ENCODE measurements at regions not wholly inside any gene's neighbourhood (a gene's known extent, or its start where the extent isn't known, plus 50 kb on each side); places are given as distances from the start of the nearest gene placed in this dataset.

GRCh38 chr11:97259434-97259833 is 869.6 kb downstream of the JRKL start:
- TF ChIP-seq RAD21 (IDR thresholded peaks at IDR 0.05) (no peak), RXRA (IDR thresholded peaks at IDR 0.05) (no peak), YY1 (IDR thresholded peaks at IDR 0.05) (no peak), ZBTB33 (IDR thresholded peaks at IDR 0.05) (no peak), JUND (IDR thresholded peaks at IDR 0.05) (no peak), EGR1 (IDR thresholded peaks at IDR 0.05; ENCODE audit: low read depth in 2 of 2) (no peak), TAF1 (conservative IDR thresholded peaks at IDR 0.05) (no peak), MAX (IDR thresholded peaks at IDR 0.05) (no peak), GABPA (IDR thresholded peaks at IDR 0.05 in 1 of 2, conservative IDR thresholded peaks at IDR 0.05 in 1 of 2) (no peak)
- TF ChIP-seq, protein P1, sequence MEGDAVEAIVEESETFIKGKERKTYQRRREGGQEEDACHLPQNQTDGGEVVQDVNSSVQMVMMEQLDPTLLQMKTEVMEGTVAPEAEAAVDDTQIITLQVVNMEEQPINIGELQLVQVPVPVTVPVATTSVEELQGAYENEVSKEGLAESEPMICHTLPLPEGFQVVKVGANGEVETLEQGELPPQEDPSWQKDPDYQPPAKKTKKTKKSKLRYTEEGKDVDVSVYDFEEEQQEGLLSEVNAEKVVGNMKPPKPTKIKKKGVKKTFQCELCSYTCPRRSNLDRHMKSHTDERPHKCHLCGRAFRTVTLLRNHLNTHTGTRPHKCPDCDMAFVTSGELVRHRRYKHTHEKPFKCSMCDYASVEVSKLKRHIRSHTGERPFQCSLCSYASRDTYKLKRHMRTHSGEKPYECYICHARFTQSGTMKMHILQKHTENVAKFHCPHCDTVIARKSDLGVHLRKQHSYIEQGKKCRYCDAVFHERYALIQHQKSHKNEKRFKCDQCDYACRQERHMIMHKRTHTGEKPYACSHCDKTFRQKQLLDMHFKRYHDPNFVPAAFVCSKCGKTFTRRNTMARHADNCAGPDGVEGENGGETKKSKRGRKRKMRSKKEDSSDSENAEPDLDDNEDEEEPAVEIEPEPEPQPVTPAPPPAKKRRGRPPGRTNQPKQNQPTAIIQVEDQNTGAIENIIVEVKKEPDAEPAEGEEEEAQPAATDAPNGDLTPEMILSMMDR (IDR thresholded peaks at IDR 0.05; ENCODE audit: low read depth, low read length, missing input control), result no peak
- TF ChIP-seq, protein P2, sequence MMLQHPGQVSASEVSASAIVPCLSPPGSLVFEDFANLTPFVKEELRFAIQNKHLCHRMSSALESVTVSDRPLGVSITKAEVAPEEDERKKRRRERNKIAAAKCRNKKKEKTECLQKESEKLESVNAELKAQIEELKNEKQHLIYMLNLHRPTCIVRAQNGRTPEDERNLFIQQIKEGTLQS (IDR thresholded peaks at IDR 0.05), result no peak
- TF ChIP-seq, protein P3, sequence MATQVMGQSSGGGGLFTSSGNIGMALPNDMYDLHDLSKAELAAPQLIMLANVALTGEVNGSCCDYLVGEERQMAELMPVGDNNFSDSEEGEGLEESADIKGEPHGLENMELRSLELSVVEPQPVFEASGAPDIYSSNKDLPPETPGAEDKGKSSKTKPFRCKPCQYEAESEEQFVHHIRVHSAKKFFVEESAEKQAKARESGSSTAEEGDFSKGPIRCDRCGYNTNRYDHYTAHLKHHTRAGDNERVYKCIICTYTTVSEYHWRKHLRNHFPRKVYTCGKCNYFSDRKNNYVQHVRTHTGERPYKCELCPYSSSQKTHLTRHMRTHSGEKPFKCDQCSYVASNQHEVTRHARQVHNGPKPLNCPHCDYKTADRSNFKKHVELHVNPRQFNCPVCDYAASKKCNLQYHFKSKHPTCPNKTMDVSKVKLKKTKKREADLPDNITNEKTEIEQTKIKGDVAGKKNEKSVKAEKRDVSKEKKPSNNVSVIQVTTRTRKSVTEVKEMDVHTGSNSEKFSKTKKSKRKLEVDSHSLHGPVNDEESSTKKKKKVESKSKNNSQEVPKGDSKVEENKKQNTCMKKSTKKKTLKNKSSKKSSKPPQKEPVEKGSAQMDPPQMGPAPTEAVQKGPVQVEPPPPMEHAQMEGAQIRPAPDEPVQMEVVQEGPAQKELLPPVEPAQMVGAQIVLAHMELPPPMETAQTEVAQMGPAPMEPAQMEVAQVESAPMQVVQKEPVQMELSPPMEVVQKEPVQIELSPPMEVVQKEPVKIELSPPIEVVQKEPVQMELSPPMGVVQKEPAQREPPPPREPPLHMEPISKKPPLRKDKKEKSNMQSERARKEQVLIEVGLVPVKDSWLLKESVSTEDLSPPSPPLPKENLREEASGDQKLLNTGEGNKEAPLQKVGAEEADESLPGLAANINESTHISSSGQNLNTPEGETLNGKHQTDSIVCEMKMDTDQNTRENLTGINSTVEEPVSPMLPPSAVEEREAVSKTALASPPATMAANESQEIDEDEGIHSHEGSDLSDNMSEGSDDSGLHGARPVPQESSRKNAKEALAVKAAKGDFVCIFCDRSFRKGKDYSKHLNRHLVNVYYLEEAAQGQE (IDR thresholded peaks at IDR 0.05), result no peak
